NCI-H2196 (cell line): ENCODE measurements at regions not wholly inside any gene's neighbourhood (a gene's known extent, or its start where the extent isn't known, plus 50 kb on each side); places are given as distances from the start of the nearest gene placed in this dataset.
"Not testable (repeated sequence)": the region's sequence is repeated elsewhere in the genome, so short reads cannot be mapped to it uniquely, and the experiment has no call there.

Experiments
- DNase-seq: peaks from one replicate; lab custom pipeline; 2025; ENCODE audit not compliant: unreplicated experiment; lab: John Stamatoyannopoulos, UW

GRCh38 chr9:31174681-31175080 lies 1209.8 kb upstream of the ACO1 start:
- DNase-seq, result no peak

- no peak for DNase-seq
Measured at GRCh38 chr9:31183866-31184265, 1200.6 kb upstream of the ACO1 start.

- no peak for DNase-seq
Measured at GRCh38 chr9:31185831-31186230, 1198.6 kb upstream of the ACO1 start.

- DNase-seq, result no peak
Measured at GRCh38 chr9:31188496-31188895, 1195.9 kb upstream of the ACO1 start.

DNA sequence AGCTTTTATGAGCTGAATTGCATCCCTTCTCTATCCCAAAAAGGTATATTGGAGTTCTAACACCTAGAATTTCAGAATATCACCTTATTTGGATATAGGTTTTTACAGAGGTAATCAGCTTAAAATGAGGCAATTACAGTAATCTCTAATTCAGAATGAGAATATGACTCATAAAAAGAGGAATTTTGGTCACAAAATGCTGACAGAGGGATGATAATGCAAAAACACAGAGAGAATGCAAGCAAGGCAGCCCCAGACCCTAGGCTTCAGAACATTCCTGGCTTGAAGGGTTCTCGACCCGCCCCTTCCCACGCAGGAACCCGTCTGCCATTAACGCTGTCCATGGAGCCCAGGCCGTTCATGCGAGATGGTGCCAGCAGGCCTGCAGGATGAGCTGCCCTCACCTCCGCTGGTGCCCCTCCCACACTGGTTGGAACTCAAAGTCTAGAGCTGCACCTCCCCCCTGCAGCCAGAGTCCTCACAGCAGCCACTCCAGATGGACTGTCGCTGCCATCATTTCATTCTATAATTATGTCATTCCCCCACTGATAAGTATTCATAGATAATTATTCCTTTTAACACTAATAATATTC lies 1173.4 kb upstream of the ACO1 start:
- DNase-seq, result no peak

DNA sequence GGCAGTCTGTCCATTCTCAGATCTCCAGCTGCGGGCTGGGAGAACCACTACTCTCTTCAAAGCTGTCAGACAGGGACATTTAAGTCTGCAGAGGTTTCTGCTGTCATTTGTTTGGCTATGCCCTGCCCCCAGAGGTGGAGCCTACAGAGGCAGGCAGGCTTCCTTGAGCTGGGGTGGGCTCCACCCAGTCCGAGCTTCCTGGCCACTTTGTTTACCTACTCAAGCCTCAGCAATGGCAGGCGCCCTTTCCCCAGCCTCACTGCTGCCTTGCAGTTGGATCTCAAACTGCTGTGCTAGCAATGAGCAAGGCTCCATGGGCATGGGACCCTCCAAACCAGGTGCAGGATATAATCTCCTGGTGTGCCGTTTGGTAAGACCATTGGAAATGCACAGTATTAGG lies 1154.5 kb upstream of the ACO1 start:
- DNase-seq, result not testable (repeated sequence)

- DNase-seq, result no peak
Measured at GRCh38 chr9:31232485-31232884, 1152.0 kb upstream of the ACO1 start.

GRCh38 chr9:31236344-31236743 lies 1148.1 kb upstream of the ACO1 start:
- DNase-seq, result no peak

GRCh38 chr9:31243386-31243785 lies 1141.1 kb upstream of the ACO1 start:
- no peak for DNase-seq

GRCh38 chr9:31248156-31248555 lies 1136.3 kb upstream of the ACO1 start:
- no peak for DNase-seq

DNA sequence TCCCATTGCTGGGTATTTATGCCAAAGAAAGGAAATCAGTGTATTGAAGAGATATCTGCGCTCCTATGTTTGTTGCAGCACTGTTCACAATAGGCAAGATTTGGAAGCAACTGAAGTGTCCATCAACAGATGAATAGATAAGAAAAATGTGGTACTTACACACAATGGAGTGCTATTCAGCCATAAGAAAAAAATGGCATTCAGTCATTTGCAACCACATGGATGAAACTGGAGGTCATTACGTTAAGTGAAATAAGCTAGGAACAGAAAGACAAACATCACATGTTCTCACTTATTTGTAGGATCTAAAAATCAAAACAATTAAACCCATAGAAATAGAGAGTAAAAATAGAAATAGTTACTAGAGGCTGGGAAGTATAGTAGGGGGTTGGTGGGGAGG lies 1133.1 kb upstream of the ACO1 start:
- no peak for DNase-seq

- DNase-seq, result no peak
Measured at GRCh38 chr9:31253800-31254762, 1130.4 kb upstream of the ACO1 start.

- DNase-seq, result no peak
Measured at GRCh38 chr9:31255211-31255610, 1129.2 kb upstream of the ACO1 start.

- no peak for DNase-seq
Measured at GRCh38 chr9:31259824-31260223, 1124.6 kb upstream of the ACO1 start.

- no peak for DNase-seq
Measured at GRCh38 chr9:31272456-31273295, 1111.8 kb upstream of the ACO1 start.

DNA sequence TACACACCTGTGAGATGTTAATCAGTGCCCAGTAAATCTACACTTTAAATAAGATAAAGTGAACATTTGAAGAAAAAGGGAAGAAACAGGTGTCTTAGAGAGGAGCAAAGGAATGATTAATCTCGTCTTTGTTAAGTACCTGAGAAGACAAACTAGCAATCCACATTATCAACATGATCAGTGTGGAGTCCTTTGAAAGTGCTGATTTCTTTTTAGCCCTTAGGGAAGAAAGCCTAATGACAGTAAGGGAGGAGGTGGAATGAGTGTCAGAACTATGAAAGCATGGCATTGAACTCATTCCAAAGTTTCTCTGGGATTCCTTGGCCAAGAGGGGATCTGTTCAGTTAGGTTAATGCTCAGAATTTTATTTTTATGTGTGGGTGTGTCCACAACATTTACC lies 1109.0 kb upstream of the ACO1 start:
- no peak for DNase-seq

DNA sequence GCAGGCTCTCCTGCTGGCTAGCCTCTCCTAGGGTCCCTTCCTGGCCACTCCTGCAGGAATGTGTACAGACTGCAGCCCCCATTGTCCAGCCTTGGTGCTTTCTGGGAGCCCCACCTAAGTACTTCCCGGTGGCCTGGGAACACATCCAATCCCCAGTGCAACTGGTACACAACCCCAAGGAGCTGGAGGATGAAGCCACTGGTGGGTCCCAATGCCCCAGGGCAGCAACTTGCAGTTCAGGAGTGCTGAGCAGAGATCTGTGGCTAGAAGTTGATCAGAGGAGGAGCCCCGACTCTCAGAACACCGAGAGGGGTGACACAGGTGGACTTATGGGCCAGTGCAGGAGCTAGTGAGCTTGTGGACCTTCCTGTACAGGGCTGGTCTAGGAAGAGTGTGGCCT lies 1093.7 kb upstream of the ACO1 start:
- no peak for DNase-seq

GRCh38 chr9:31302620-31303418 lies 1081.6 kb upstream of the ACO1 start:
- no peak for DNase-seq

DNA sequence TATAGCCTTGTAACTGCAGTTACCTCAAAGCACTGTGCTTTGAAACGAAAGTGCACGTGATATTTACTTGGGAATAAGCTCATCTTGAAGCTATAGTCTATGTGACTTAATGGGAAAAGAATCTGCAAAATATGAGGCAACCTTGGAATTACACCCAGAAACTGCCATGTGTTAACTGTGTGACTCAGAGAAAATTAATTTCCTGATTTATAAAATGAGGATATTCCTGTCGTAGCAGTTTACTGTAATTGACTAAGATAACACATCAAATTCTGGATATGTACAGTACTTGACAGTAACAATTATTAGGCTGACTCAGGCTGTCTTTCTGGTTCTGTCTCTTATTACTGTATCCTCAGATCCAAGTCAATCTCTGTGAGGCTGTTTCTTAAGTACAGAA lies 1079.9 kb upstream of the ACO1 start:
- DNase-seq, result no peak

DNA sequence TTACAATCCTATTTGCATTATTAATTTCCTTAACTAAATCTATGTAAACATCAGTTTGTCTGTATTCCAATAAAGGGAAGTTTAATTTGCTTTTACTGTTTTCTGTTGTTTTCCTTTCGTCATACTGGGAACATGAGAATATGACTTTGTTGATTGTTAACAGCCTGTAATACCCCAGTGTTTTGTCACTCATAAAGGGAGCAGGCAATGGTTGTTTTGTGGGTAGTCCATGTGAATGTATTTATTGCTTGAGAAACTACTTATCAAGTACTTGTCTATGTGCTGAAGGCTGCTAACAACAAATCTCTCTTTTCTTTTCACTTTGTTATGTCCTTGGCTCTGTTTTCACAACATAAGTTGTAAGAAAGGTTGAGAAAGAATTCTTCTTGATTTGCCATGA lies 1070.2 kb upstream of the ACO1 start:
- DNase-seq, result no peak

GRCh38 chr9:31320494-31320893 lies 1063.9 kb upstream of the ACO1 start:
- no peak for DNase-seq
